ENCODE measurements at regions not wholly inside any gene's neighbourhood (a gene's known extent, or its start where the extent isn't known, plus 50 kb on each side); places are given as distances from the start of the nearest gene placed in this dataset.
A peak's percentile ranks its signal among the peaks of the same experiment; 100 is the strongest.

GRCh38 chr21:35244514-35244913 is 195.4 kb upstream of the RUNX1 start:
- FAIRE-seq: no peak
- ATAC-seq: peak; percentile 85 to 92 (median 90)
- H3K36me3 ChIP-seq: no peaks in the 10 kb centered on the region
- 6 to 9% methylated on average over 4 of the region's 4 CpGs for WGBS, 2 donors
- no peak overlapping the region for H3K4me3 ChIP-seq
- peak overlapping the region in 2 of 4 donors; percentile 45 to 51 for H3K27ac ChIP-seq
- intact Hi-C loops (cut with DNase I): no loop called here
- DNase-seq: peak in 4 of 6 donors; percentile 27 to 55 (median 44)
- TF ChIP-seq, protein P1, sequence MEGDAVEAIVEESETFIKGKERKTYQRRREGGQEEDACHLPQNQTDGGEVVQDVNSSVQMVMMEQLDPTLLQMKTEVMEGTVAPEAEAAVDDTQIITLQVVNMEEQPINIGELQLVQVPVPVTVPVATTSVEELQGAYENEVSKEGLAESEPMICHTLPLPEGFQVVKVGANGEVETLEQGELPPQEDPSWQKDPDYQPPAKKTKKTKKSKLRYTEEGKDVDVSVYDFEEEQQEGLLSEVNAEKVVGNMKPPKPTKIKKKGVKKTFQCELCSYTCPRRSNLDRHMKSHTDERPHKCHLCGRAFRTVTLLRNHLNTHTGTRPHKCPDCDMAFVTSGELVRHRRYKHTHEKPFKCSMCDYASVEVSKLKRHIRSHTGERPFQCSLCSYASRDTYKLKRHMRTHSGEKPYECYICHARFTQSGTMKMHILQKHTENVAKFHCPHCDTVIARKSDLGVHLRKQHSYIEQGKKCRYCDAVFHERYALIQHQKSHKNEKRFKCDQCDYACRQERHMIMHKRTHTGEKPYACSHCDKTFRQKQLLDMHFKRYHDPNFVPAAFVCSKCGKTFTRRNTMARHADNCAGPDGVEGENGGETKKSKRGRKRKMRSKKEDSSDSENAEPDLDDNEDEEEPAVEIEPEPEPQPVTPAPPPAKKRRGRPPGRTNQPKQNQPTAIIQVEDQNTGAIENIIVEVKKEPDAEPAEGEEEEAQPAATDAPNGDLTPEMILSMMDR (IDR thresholded peaks at IDR 0.05): no peak
- H3K4me1 ChIP-seq: peaks cover 10 to 21% (median 20%) of the 10 kb centered on the region in 3 donors
- H3K9me3 ChIP-seq: no peaks in the 10 kb centered on the region
- H3K27me3 ChIP-seq: no peaks in the 10 kb centered on the region

DNA sequence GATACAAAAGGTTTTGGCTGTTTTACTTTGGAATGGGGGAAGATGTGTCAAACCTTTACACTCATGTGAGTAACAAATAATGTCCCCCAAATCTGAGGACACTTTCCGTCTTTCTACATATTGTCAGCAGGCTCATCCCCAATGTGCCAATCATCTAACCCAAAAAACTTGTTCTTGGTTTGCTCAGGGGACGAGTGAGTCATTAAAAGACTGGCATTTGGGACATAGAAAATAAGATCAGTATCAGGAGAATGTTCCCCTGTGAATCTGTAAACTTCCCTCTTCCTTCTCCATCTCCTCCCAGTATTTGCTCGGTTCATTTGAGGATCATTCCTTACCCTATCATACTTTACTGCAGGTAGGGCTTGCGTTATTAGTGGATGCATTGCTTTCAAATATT is 194.1 kb upstream of the RUNX1 start:
- Histone ChIP-seq H3K4me3 (no peak overlapping the region), H3K9me3 (no peaks in the 10 kb centered on the region), H3K4me1 (peaks cover 10 to 21% (median 20%) of the 10 kb centered on the region in 3 donors), H3K36me3 (no peaks in the 10 kb centered on the region), H3K27ac (no peak overlapping the region), H3K27me3 (no peaks in the 10 kb centered on the region)
- intact Hi-C loops (cut with DNase I): no loop called here
- FAIRE-seq (no peak), ATAC-seq (no peak), DNase-seq (no peak)
- WGBS, 2 donors: 88 to 93% methylated on average over 4 of the region's 4 CpGs
- TF ChIP-seq, protein P1 (IDR thresholded peaks at IDR 0.05): no peak

GRCh38 chr21:35239811-35240219 is 190.7 kb upstream of the RUNX1 start:
- intact Hi-C loops (cut with DNase I): no loop called here
- no peaks in the 10 kb centered on the region for H3K36me3 ChIP-seq
- TF ChIP-seq, protein P1 (IDR thresholded peaks at IDR 0.05): no peak
- FAIRE-seq: no peak
- no peak overlapping the region for H3K27ac ChIP-seq
- WGBS, 2 donors: 55 to 58% methylated on average over 9 of the region's 9 CpGs
- H3K9me3 ChIP-seq: no peaks in the 10 kb centered on the region
- H3K27me3 ChIP-seq: no peaks in the 10 kb centered on the region
- peaks cover under 1 to 5% (median 3%) of the 10 kb centered on the region in 3 donors for H3K4me1 ChIP-seq
- H3K4me3 ChIP-seq: no peak overlapping the region
- no peak for ATAC-seq
- DNase-seq: no peak

DNA sequence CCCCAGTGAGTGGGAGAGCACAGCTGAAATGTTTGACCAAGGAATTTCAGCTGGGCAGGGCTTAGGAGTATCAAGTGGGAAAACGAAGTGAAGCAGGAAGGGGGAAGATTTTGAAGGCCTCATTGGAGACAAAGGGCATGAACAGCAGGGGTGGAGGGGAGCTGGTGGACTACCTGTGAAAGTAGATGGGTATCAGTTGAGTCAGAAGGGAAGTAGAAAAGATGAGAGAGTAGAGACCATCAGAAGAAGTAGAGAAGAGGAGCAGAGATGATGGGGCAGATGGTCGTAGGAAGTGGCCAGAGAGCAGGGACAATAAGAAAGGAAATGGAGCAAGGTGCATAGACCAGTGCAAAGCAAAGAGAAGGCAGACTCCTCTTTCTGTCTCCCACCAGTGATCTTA is 189.0 kb upstream of the RUNX1 start:
- no peak for ATAC-seq
- Histone ChIP-seq H3K9me3 (no peaks in the 10 kb centered on the region), H3K4me1 (no peaks in the 10 kb centered on the region), H3K36me3 (no peaks in the 10 kb centered on the region), H3K4me3 (no peak overlapping the region), H3K27me3 (no peaks in the 10 kb centered on the region), H3K27ac (no peak overlapping the region)
- TF ChIP-seq, protein P1 (IDR thresholded peaks at IDR 0.05): no peak
- no peak for FAIRE-seq
- intact Hi-C loops (cut with DNase I): no loop called here
- WGBS, 2 donors: 87% methylated on average over 2 of the region's 2 CpGs
- no peak for DNase-seq

DNA sequence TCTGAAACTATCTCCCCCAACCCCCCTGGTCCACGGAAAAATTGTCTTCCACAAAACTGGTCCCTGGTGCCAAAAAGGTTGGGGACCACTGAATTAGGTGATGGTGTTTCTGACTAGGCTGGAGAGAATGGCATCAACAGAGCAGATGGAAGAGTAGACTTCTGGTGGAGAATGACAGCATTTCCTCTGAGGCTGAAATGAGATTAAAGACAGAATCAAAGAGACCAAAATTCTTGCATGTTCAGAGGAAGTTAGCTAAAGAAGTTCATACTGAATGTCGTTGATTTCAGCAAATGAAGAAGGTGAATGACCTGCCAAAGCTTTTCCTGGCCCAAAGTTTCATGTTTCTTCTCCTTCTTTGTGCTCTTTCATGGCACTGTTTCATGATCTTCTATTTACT is 188.2 kb upstream of the RUNX1 start:
- Histone ChIP-seq H3K4me3 (no peak overlapping the region), H3K27me3 (no peaks in the 10 kb centered on the region), H3K27ac (no peak overlapping the region), H3K36me3 (no peaks in the 10 kb centered on the region), H3K9me3 (no peaks in the 10 kb centered on the region), H3K4me1 (no peaks in the 10 kb centered on the region)
- 60 to 65% methylated on average over 2 of the region's 2 CpGs for whole genome bisulfite sequencing, 2 donors
- TF ChIP-seq, protein P1 (IDR thresholded peaks at IDR 0.05): no peak
- FAIRE-seq (no peak), DNase-seq (no peak), ATAC-seq (no peak)
- intact Hi-C loops (cut with DNase I): no loop called here

All from pancreas (tissue), 10 donors.